ENCODE measurements at regions not wholly inside any gene's neighbourhood (a gene's known extent, or its start where the extent isn't known, plus 50 kb on each side); places are given as distances from the start of the nearest gene placed in this dataset.
"Not testable (repeated sequence)": the region's sequence is repeated elsewhere in the genome, so short reads cannot be mapped to it uniquely, and the experiment has no call there.

DNA sequence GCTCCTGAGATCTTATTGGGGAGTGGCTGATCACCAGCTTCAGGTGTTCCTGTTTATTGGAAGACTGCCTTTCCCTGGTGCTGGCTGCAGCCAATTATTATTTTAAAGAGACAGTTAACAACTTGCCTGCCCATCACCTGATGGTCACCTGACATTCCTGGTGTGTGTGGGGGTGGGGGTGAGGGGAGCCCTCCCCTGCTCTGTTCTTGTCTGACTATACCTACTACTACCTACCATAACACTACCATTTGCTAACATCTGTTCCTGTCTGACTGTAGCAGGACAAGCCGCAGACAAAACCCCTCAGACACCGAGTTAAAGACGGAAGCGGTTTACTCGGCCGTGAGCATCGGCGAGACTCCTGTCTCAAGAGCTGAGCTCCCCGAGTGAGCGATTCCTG, 54.9 kb upstream of the NBPF3 start:
- no peak for DNase-seq (ENCODE audit: low spot score)

DNA sequence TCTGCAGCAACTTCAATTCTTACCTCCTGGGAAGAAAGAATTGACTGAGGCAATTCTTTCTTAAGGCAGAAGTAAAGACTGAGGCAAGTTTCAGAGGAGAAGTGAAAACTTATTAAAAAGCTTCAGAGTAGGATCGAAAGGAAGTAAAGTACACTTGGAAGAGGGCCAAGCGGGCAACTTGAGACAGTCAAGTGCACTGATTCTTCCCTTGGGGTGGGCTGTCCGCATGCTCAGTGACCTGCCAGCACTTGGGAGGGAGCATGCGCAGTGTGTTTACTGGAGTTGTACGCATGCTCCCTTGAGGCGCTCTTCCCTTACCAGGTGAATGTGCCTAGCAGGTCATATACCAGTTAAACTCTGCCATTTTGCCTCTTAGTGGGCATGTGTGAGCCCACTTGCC, 55.3 kb upstream of the NBPF3 start:
- DNase-seq (ENCODE audit: low spot score): peak; percentile 45

GRCh38 chr1:21383785-21384401, 56.0 kb upstream of the NBPF3 start:
- no peak for DNase-seq (ENCODE audit: low spot score)

DNA sequence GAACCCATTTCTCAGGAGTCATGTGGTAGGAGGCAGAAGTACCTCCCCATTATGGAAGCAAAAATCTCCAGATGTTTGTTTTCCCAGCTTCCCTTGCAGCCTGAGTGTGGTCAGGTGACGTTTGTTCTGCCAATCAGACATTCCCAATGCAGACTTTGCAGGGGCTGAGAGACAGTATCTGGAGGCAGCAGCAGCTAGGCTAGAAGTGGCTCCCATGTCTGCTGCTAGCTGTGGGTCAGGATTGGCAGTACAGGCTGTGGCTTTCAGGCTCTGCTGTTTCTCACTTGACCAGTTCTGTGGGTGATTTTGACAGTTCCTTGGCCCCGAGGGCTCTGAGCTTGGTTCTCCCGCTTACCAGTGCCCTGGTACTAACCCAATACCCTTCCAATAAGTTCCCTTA, 58.6 kb upstream of the NBPF3 start:
- no peak for DNase-seq (ENCODE audit: low spot score)

DNA sequence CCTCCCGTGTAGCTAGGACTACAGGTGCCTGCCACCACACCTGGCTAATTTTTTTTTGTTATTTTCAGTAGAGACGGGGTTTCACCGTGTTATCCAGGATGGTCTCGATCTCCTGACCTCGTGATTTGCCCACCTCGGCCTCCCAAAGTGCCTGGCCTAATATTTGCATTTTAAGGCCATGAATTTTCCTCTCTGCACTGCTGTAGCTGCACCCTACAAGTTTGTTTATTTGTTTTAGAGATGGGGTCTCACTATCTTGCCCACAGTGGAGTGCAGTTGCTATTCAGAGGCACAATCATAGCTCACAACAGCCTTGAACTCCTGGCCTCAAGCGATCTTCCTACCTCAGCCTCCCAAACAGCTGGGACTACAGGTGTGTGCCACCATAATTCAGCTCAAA, 59.8 kb upstream of the NBPF3 start:
- DNase-seq (ENCODE audit: low spot score): not testable (repeated sequence)

DNA sequence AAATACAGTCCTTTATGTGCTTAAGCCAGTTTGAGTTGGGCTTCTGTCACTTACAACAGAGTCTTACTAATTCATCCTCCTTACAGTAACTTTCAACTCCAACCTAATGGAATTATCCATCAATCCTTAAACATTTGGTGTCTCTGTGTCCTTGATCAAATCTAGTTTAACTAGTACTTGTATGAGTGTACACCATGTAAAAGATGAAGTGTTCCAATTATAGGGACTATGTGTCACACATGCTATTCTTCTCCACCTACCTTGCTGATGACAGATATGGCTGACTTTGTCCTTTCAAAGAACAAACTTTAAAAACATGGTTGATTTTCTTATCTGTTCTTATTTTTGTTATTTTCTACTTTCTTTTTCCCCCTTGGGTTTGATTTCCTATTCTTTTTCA, 60.4 kb upstream of the NBPF3 start:
- DNase-seq (ENCODE audit: low spot score): no peak

DNA sequence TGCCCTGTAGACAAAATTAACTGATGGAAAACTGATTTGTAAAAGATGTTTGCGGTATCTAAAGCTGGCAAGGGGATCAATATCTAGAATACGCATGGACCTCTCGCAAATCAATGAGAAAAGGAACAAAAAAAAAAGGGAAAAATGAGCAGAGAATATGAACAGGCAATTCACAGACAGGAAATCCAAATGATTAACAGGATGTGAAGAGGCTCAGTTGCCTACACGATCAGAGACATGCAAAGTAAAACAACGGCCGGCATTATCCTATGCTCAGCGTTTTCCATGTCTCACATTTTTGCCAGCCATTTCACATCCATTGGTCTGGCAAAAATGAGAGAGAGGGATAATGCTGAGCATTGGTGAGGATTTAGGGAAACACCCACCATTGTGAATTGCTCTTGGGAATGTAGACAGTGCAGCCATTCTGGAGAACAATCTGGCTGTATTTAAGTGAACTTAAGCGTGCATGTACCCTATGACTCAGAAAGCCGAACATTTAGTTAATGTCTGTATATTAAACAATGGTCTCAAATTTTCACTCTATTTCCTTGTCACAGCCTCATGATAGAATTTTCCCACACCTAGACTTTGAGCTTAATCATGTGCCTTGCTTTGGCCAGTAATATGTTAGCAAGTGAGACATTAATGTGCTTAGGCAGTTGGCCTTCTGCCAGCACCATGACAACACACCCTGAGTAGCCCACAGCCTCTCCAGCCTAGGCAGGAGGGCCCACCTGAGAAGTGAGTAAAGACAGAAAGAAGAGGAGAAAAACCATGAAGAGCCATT, 61.0 kb upstream of the NBPF3 start:
- peak; percentile 36 for DNase-seq (ENCODE audit: low spot score)

GRCh38 chr1:21372383-21372782, 67.6 kb upstream of the NBPF3 start:
- no peak for DNase-seq (ENCODE audit: low spot score)

GRCh38 chr1:21369905-21370304, 70.0 kb upstream of the NBPF3 start:
- no peak for DNase-seq (ENCODE audit: low spot score)

GRCh38 chr1:21368515-21369289, 71.2 kb upstream of the NBPF3 start:
- DNase-seq (ENCODE audit: low spot score): peak; percentile 48

- not testable (repeated sequence) for DNase-seq (ENCODE audit: low spot score)
Observed at GRCh38 chr1:21367973-21368514, 71.9 kb upstream of the NBPF3 start.

DNA sequence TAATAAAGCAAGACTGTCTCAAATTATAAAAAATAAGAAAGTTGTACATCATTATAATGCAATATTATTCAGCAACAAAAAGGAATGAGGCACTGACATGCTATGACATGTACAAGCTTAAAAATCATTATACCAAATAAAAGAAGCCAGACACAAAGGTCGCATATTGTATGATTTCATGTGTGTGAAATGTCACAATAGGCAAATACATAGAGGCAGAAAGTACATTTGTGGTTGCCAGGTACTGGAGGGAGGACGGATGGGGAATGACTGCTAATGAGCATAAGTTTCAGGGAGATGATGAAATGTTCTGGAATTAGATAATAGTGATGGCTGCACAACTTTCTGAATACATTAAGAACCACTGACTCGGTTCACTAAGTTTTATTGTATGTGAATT, 73.6 kb upstream of the NBPF3 start:
- no peak for DNase-seq (ENCODE audit: low spot score)

GRCh38 chr1:21365036-21365435, 74.8 kb upstream of the ECE1 start:
- no peak for DNase-seq (ENCODE audit: low spot score)

GRCh38 chr1:21362096-21362495, 71.8 kb upstream of the ECE1 start:
- DNase-seq (ENCODE audit: low spot score): no peak

DNA sequence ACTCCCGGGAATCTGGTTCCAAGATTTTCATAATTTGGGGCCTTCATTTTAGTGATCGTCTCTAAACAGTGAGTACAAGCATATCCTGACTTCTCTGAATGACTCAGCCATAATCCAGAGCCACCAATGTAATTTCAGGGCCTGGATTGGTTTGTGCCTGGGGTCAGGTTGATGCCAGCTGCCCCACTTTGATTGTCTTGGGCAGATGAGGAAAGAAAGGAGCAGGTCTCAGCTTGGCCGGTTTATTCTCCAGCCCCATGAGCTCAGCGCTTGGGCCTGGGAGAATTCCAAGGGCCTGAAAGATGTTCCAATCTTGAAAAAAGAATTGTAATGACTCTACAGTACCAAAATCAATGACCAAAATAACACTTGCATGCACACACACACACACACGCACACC, 71.2 kb upstream of the ECE1 start:
- DNase-seq (ENCODE audit: low spot score): no peak

GRCh38 chr1:21357161-21357560, 66.9 kb upstream of the ECE1 start:
- no peak for DNase-seq (ENCODE audit: low spot score)

DNA sequence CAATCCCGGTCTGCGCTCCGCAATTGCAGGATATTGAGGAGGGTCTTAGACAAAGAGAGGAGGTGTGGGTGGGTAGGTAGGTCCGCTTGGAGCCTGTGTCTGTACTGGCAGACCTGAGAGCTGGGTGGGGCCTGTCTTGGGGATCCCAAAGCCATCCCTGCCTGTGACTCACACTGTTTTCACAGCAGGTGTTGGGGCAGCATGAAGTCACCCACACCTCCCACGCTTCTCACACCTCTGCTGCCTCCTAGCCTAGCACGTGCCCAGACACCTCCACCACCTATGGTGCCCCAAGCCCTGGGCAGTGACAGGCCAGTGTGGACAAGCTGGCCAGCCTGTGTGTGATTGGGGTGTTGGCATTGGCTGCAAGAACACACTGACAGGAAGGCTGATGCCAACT, 65.7 kb upstream of the ECE1 start:
- no peak for DNase-seq (ENCODE audit: low spot score)

DNA sequence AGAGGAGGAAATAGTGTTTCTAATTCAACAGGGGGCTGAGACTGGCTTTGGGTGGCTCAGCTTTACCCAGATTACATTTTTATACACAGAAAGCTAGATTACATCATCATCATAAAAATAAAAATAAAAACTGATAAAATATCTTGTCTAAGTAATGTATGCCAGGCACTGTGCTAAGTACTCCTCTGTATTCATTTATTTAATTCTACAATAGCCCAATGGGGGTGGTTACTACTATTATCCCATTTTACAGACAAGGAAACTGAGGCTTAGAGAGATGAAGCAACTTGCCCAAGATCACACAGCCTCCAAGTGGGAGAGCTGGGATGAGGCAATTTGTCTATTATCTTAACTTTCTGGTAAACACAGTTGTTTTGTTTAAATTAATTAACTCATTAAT, 62.3 kb upstream of the ECE1 start:
- no peak for DNase-seq (ENCODE audit: low spot score)

DNA sequence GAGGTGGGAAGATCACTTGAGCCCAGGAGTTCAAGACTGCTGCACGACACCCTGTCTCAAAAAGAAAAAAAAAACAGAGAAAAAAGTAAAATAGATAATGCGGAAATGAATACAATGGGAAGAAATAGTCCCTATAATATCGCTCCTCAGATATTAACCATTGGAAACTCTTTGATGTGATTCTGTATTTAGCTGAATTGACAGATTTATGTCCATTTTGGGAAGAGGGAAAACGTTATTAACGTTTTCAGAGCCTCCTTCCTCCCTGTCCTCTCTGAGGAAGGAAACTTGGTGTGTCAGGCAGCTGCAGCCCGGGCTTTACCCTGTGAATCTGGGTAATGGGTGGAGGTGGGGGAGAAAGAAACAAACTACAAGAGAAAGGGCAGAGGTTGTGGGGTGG, 61.6 kb upstream of the ECE1 start:
- no peak for DNase-seq (ENCODE audit: low spot score)

GRCh38 chr1:21350202-21350885, 60.1 kb upstream of the ECE1 start:
- DNase-seq (ENCODE audit: low spot score): no peak

DNA sequence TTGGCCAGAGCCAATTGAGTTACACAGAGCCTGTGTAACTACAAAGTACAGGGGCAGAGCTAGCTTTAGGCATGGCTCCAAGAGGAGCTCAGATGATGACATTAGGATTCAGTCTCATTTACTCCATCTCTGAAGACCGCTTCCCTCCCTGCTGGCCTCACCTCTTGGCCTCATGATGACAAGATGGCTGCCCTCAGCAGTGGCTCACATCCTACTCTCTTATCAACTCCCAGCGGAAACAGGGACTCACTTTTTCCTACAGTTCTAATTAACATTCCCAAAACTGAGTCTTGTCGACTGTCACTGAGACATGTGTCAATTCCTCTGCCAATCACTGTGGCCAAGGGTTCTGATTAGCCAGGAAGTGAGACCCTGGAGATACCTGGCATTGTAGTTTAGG, 59.4 kb upstream of the ECE1 start:
- DNase-seq (ENCODE audit: low spot score): no peak

GRCh38 chr1:21347072-21347581, 56.9 kb upstream of the ECE1 start:
- DNase-seq (ENCODE audit: low spot score): no peak

Data from NAMALWA (cell line).